ENCODE measurements at regions not wholly inside any gene's neighbourhood (a gene's known extent, or its start where the extent isn't known, plus 50 kb on each side); places are given as distances from the start of the nearest gene placed in this dataset.

- DNase-seq (ENCODE audit: low spot score), result no peak
These were observed 193.3 kb downstream of the LY86 start for GRCh38 chr6:6781873-6782227.

GRCh38 chr6:6783721-6784120 is 195.2 kb downstream of the LY86 start:
- DNase-seq (ENCODE audit: low spot score), result no peak

- no peak for DNase-seq (ENCODE audit: low spot score)
These were observed 196.1 kb downstream of the LY86 start for GRCh38 chr6:6784514-6785162.

- no peak for DNase-seq (ENCODE audit: low spot score)
These were observed 196.6 kb downstream of the LY86 start for GRCh38 chr6:6785163-6785521.

GRCh38 chr6:6788394-6789032 is 200.0 kb downstream of the LY86 start:
- no peak for DNase-seq (ENCODE audit: low spot score)

- DNase-seq (ENCODE audit: low spot score), result peak; percentile 55
These were observed 201.9 kb downstream of the LY86 start for GRCh38 chr6:6790393-6790792.

GRCh38 chr6:6790891-6791290 is 202.4 kb downstream of the LY86 start:
- DNase-seq (ENCODE audit: low spot score), result peak; percentile 96

- DNase-seq (ENCODE audit: low spot score), result no peak
These were observed 205.1 kb downstream of the LY86 start for GRCh38 chr6:6793388-6794250.

- no peak for DNase-seq (ENCODE audit: low spot score)
These were observed 206.9 kb downstream of the LY86 start for GRCh38 chr6:6795393-6795792.

- DNase-seq (ENCODE audit: low spot score), result no peak
These were observed 208.3 kb downstream of the LY86 start for GRCh38 chr6:6796818-6797217.

- DNase-seq (ENCODE audit: low spot score), result no peak
These were observed 209.9 kb downstream of the LY86 start for GRCh38 chr6:6798448-6798860.

GRCh38 chr6:6801005-6801335 is 212.4 kb downstream of the LY86 start:
- no peak for DNase-seq (ENCODE audit: low spot score)

- DNase-seq (ENCODE audit: low spot score), result no peak
These were observed 213.2 kb downstream of the LY86 start for GRCh38 chr6:6801635-6802218.

GRCh38 chr6:6803180-6803977 is 214.9 kb downstream of the LY86 start:
- DNase-seq (ENCODE audit: low spot score), result peak; percentile 67

GRCh38 chr6:6804843-6805615 is 216.5 kb downstream of the LY86 start:
- no peak for DNase-seq (ENCODE audit: low spot score)

- no peak for DNase-seq (ENCODE audit: low spot score)
These were observed 218.5 kb downstream of the LY86 start for GRCh38 chr6:6806844-6807518.

- DNase-seq (ENCODE audit: low spot score), result no peak
These were observed 219.8 kb downstream of the LY86 start for GRCh38 chr6:6808343-6808742.

- DNase-seq (ENCODE audit: low spot score), result no peak
These were observed 220.4 kb downstream of the LY86 start for GRCh38 chr6:6808915-6809314.

- no peak for DNase-seq (ENCODE audit: low spot score)
These were observed 222.2 kb downstream of the LY86 start for GRCh38 chr6:6810727-6811126.

GRCh38 chr6:6811128-6812009 is 222.8 kb downstream of the LY86 start:
- DNase-seq (ENCODE audit: low spot score), result peak; percentile 99

All from SW480 (cell line).